Sigmoid colon (tissue), 4 donors: ENCODE measurements at regions not wholly inside any gene's neighbourhood (a gene's known extent, or its start where the extent isn't known, plus 50 kb on each side); places are given as distances from the start of the nearest gene placed in this dataset.

Source experiments
- CTCF ChIP-seq, 4 experiments: fragments of 450-650 bp in 3 of 4; fragments of 200-600 bp in 1 of 4; IDR thresholded peaks; one replicate each; pipeline ENCODE4 v1.5.1; 2016 to 2019; ENCODE audit warnings: antibody characterized with exemption in 4 of 4, mild to moderate bottlenecking in 3 of 4, moderate library complexity in 2 of 4
- POLR2A ChIP-seq, 2 donors: fragments of 450-650 bp; IDR thresholded peaks; one replicate each; pipeline ENCODE4 v1.6.1; 2016; ENCODE audit warnings: antibody characterized with exemption in 2 of 2, mild to moderate bottlenecking in 2 of 2, moderate library complexity in 2 of 2
- POLR2AphosphoS5 ChIP-seq, 4 donors: sonication (generic); formaldehyde crosslinking; IDR thresholded peaks; one replicate each; pipeline ENCODE4 v1.6.1; 2017; ENCODE audit warnings: antibody characterized with exemption in 4 of 4

GRCh38 chr2:208648368-208648767 is 241.8 kb downstream of the PTH2R start:
- TF ChIP-seq CTCF (IDR thresholded peaks at IDR 0.05) (no peak), POLR2A (IDR thresholded peaks at IDR 0.05) (no peak), POLR2AphosphoS5 (IDR thresholded peaks at IDR 0.05) (no peak)
